ENCODE measurements at regions not wholly inside any gene's neighbourhood (a gene's known extent, or its start where the extent isn't known, plus 50 kb on each side); places are given as distances from the start of the nearest gene placed in this dataset.

GRCh38 chr4:136103616-136104015 is 1428.7 kb downstream of the PCDH18 start:
- TF ChIP-seq POLR2A (IDR thresholded peaks at IDR 0.05; ENCODE audit: low read depth, low read length) (no peak), POLR2AphosphoS5 (IDR thresholded peaks at IDR 0.05; ENCODE audit: low read depth, low read length) (no peak), SPI1 (IDR thresholded peaks at IDR 0.05; ENCODE audit: low read depth, low read length) (no peak), PAX5 (IDR thresholded peaks at IDR 0.05; ENCODE audit: insufficient read depth, low read length, severe bottlenecking) (no peak)
